MCF 10A (cell line): ENCODE measurements at regions not wholly inside any gene's neighbourhood (a gene's known extent, or its start where the extent isn't known, plus 50 kb on each side); places are given as distances from the start of the nearest gene placed in this dataset.

Experiments used
- BruUV-seq: library from RNA; stranded (reverse); fragments of 400-500 nt; replicated peaks from 2 replicates; lab custom pipeline; 2021; lab: Mats Ljungman, UMichigan
- CTCF ChIA-PET: fragments of 300-600 bp; sonication (Branson Sonifier 250); formaldehyde crosslinking; extraction: SDS; loops from one replicate; lab custom pipeline; 2021; ENCODE audit warnings: antibody characterized with exemption, inconsistent platforms; lab: Yijun Ruan, JAX
- POLR2A ChIA-PET: fragments of 300-600, 350-650 bp; sonication (Branson Sonifier 250); formaldehyde crosslinking; extraction: SDS; loops from one replicate; lab custom pipeline; 2020; ENCODE audit warnings: antibody characterized with exemption, inconsistent platforms; lab: Yijun Ruan, JAX
- DNase-seq: peaks from one replicate; pipeline ENCODE4 v3.0.0-alpha.2; 2018; ENCODE audit not compliant: unreplicated experiment
- H3K27ac Mint-ChIP-seq: one replicate; pipeline ENCODE4 v1.8.0; 2022; ENCODE audit warnings: mild to moderate bottlenecking, low read depth, mixed read lengths; ENCODE audit not compliant: unreplicated experiment
- H3K27me3 Mint-ChIP-seq: one replicate; pipeline ENCODE4 v1.8.0; 2022; ENCODE audit warnings: mixed read lengths; ENCODE audit not compliant: insufficient read depth, unreplicated experiment
- H3K36me3 Mint-ChIP-seq: one replicate; pipeline ENCODE4 v1.8.0; 2022; ENCODE audit warnings: mild to moderate bottlenecking, moderate library complexity, mixed read lengths; ENCODE audit not compliant: insufficient read depth, unreplicated experiment
- H3K4me1 Mint-ChIP-seq: one replicate; pipeline ENCODE4 v1.8.0; 2022; ENCODE audit warnings: mixed read lengths; ENCODE audit not compliant: insufficient read depth, unreplicated experiment
- H3K4me3 Mint-ChIP-seq: one replicate; pipeline ENCODE4 v1.8.0; 2022; ENCODE audit warnings: mild to moderate bottlenecking, moderate library complexity, mixed read lengths; ENCODE audit not compliant: unreplicated experiment
- H3K9me3 Mint-ChIP-seq: one replicate; pipeline ENCODE4 v1.8.0; 2022; ENCODE audit warnings: mixed read lengths; ENCODE audit not compliant: unreplicated experiment
- CTCF ChIP-seq: fragments of 200-600 bp; IDR thresholded peaks from one replicate; pipeline ENCODE4 v1.8.0; 2022; ENCODE audit warnings: antibody characterized with exemption, mild to moderate bottlenecking; ENCODE audit not compliant: unreplicated experiment
- intact Hi-C: fragments of 100-400 bp; cut with micrococcal nuclease; formaldehyde crosslinking; loops from 2 replicates; pipeline ENCODE4 v1.14.1; 2022

GRCh38 chr22:48738204-48738980 is 1089.3 kb downstream of the BRD1 start:
- no TSS peak for BruUV-seq
- intact Hi-C loops = no loop called here
- POLR2A ChIA-PET = no interaction called here
- Mint-ChIP-seq H3K27me3 (no peaks in the 10 kb centered on the region), H3K9me3 (peaks cover 20% of the 10 kb centered on the region), H3K27ac (no peak overlapping the region), H3K4me3 (no peak overlapping the region), H3K36me3 (no peaks in the 10 kb centered on the region), H3K4me1 (no peaks in the 10 kb centered on the region)
- TF ChIP-seq CTCF = no peak
- CTCF ChIA-PET = no interaction called here
- DNase-seq = no peak

GRCh38 chr22:48737461-48738203 is 1090.0 kb downstream of the BRD1 start:
- Mint-ChIP-seq H3K27me3 (no peaks in the 10 kb centered on the region), H3K4me3 (no peak overlapping the region), H3K9me3 (peaks cover 18% of the 10 kb centered on the region), H3K36me3 (no peaks in the 10 kb centered on the region), H3K27ac (no peak overlapping the region), H3K4me1 (no peaks in the 10 kb centered on the region)
- DNase-seq = no peak
- BruUV-seq = no TSS peak
- CTCF ChIA-PET = no interaction called here
- no peak for TF ChIP-seq CTCF
- POLR2A ChIA-PET = no interaction called here
- intact Hi-C loops = no loop called here

GRCh38 chr22:48736593-48737460 is 1090.8 kb downstream of the BRD1 start:
- Mint-ChIP-seq H3K9me3 (peaks cover 21% of the 10 kb centered on the region), H3K36me3 (no peaks in the 10 kb centered on the region), H3K27me3 (no peaks in the 10 kb centered on the region), H3K27ac (no peak overlapping the region), H3K4me1 (no peaks in the 10 kb centered on the region), H3K4me3 (no peak overlapping the region)
- BruUV-seq = no TSS peak
- TF ChIP-seq CTCF = no peak
- POLR2A ChIA-PET = no interaction called here
- intact Hi-C loops = no loop called here
- CTCF ChIA-PET = no interaction called here
- no peak for DNase-seq

GRCh38 chr22:48734961-48735360 is 1092.7 kb downstream of the BRD1 start:
- Mint-ChIP-seq H3K27ac (no peak overlapping the region), H3K4me3 (no peak overlapping the region), H3K27me3 (no peaks in the 10 kb centered on the region), H3K9me3 (peaks cover 28% of the 10 kb centered on the region), H3K36me3 (no peaks in the 10 kb centered on the region), H3K4me1 (no peaks in the 10 kb centered on the region)
- intact Hi-C loops = no loop called here
- BruUV-seq = no TSS peak
- CTCF ChIA-PET = no interaction called here
- no peak for DNase-seq
- no peak for TF ChIP-seq CTCF
- POLR2A ChIA-PET = no interaction called here
